SK-N-SH (cell line): ENCODE measurements at regions not wholly inside any gene's neighbourhood (a gene's known extent, or its start where the extent isn't known, plus 50 kb on each side); places are given as distances from the start of the nearest gene placed in this dataset.

Experiments used
- ELF1 ChIP-seq: IDR thresholded peaks from 2 replicates; pipeline ENCODE4 v1.4.0; 2012
- RFX5 ChIP-seq: IDR thresholded peaks from 2 replicates; pipeline ENCODE4 v1.6.1; 2012; ENCODE audit warnings: mild to moderate bottlenecking, improper control_type of control experiment, low read length
- TF ChIP-seq, protein P1 (sequence below): fragments of 200-600 bp; sonication (generic); IDR thresholded peaks from 2 replicates; pipeline ENCODE4 v1.6.1; 2017; ENCODE audit warnings: antibody characterized with exemption, mild to moderate bottlenecking, moderate library complexity

DNA sequence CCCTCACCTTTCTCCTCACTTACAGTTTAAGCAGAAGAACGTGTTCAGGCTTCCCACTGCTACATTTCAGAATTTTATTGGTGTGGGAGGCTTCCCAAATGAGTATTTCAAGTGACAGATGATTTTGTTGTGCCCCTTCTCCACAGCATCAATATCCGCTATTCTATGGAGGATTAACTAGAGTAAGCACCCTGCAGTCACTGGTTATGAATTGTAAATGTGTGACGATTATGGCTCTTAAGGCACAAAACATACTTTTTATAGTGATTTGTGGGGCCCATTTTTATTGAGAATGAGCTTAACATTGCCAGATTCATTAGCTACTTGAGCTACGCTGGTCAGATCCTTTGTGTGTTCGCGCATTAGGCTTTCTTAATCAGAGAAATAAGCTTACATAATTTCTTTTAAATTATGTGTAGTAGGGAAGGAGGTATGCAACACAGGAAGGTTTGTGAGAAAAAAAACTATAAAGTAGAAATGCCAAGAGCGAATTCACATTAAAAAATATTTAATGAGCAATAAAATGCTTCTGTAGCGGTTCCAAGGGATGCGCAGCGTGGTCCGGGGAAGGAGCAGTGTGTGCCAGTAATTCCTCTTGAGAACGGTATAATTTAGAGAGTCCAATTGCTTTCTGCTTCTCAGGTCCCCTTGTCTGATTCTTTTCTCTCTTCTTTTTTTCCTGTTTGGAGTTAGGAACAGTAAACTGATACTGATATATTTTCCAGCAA, 2380.4 kb downstream of the MAT2B start:
- TF ChIP-seq, protein P1, sequence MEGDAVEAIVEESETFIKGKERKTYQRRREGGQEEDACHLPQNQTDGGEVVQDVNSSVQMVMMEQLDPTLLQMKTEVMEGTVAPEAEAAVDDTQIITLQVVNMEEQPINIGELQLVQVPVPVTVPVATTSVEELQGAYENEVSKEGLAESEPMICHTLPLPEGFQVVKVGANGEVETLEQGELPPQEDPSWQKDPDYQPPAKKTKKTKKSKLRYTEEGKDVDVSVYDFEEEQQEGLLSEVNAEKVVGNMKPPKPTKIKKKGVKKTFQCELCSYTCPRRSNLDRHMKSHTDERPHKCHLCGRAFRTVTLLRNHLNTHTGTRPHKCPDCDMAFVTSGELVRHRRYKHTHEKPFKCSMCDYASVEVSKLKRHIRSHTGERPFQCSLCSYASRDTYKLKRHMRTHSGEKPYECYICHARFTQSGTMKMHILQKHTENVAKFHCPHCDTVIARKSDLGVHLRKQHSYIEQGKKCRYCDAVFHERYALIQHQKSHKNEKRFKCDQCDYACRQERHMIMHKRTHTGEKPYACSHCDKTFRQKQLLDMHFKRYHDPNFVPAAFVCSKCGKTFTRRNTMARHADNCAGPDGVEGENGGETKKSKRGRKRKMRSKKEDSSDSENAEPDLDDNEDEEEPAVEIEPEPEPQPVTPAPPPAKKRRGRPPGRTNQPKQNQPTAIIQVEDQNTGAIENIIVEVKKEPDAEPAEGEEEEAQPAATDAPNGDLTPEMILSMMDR: no peak
- TF ChIP-seq ELF1 (no peak), RFX5 (no peak)
